G401.6 (cell line): ENCODE measurements at regions not wholly inside any gene's neighbourhood (a gene's known extent, or its start where the extent isn't known, plus 50 kb on each side); places are given as distances from the start of the nearest gene placed in this dataset.
"Not testable (repeated sequence)": the region's sequence is repeated elsewhere in the genome, so short reads cannot be mapped to it uniquely, and the experiment has no call there.

Experiments
- FAIRE-seq: peaks from 2 replicates; lab custom pipeline; 2012; peaks lifted over from hg19 to GRCh38; lab: Jason Lieb, UNC

DNA sequence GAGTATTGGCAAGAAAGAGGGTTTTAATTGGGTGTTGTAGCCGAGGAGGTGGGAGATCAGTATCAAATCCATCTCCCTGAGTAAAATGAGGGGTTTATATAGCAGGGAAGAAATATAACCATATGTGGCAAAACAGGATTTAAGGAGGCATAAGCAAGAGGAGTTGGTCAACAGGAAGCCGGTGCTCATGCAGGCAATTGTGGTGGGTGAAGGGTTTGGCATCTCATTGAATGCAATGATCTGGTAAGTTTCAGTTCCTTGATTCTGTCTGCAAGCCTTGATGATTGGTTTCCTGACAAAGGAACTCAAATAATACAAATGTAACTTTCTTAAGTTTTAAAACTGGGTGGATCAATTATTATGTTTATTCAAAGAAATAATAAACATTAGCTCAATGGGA is 564.4 kb upstream of the LINC00305 start:
- FAIRE-seq = no peak

DNA sequence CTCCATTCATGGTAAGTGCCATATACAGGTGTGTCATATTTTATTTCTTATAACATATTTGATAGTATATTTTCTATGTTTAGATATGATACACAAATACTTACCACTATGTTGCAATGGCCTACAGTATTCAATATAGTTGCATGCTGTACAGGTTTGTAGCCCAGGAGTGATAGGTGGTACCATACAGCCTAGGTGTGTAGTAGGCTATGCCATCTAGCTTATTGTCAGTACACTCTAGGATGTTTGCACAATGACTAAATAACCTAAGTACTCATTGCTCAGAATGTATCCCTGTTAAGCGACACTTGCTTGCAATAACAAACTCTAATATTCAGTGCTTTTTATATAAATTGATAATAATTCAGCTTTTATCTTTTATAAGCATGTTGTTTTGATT is 563.1 kb upstream of the LINC00305 start:
- FAIRE-seq = no peak

DNA sequence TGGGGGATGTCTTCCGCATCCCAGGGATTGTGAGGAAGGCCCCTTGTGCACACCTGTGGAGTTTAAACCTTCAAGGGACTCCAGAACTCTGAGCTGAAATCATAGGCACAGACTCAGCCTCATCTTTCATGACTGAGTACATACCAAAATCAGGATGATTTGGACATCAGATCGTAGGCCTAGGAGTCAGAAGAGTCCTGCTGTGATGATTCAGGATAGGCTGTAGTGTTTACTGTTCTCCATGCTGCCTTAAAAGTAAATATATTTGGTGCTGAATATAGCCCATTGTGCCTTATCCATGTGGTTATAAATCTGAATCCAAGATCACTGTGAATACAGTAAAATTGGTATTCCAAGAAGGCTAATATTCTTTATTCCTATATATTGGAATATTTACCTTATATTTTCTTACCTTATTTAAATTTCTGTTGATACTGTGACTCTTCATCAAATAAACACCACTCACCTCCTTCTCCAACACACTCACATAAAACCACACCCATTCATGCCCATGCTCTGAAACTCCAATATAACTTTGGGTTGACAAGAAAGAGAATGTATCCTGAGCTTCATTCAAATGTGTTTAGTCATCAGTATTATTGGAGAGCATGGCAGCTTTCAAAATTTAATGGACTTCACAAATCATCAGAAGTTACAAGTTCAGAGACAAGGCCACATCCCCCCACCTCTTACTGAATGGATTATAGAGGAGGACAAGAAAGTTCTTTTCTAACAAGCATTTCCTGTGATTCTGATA is 561.4 kb upstream of the LINC00305 start:
- FAIRE-seq = no peak

DNA sequence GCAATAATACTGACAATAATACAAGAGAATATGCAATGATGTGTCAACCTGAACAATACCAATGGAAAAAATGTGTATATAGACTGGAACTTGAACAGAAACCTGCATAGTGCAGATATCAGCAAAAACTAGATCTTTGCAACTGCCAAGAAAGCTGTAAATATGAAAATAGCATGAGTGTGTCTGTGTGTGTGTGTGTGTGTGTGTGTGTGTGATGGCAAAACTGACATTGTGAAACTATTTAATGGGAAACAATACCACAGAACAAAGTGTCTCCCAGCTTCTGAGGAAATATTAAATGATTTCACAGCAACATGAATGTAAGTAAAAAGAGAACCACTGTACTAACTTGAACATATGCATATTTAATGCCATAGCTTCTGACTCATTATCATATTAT is 558.2 kb upstream of the LINC00305 start:
- no peak for FAIRE-seq

DNA sequence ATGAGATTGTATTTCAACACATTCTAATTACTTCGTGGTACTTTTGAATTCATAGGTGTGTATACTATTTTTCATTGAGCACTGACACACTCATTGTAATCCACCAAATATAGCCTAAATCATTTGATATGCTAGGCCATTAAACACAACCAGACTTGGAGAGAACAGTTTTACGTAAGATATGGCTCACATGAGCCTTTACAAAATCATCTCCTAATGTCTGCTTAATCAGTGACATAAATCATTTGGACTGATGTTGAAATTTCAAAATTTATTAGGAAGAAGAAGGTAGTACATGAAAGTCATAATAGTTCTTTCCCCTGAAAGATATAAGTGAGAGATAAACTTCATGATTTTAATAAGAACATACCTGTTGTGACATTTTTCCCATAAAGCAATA is 550.2 kb upstream of the LINC00305 start:
- no peak for FAIRE-seq

DNA sequence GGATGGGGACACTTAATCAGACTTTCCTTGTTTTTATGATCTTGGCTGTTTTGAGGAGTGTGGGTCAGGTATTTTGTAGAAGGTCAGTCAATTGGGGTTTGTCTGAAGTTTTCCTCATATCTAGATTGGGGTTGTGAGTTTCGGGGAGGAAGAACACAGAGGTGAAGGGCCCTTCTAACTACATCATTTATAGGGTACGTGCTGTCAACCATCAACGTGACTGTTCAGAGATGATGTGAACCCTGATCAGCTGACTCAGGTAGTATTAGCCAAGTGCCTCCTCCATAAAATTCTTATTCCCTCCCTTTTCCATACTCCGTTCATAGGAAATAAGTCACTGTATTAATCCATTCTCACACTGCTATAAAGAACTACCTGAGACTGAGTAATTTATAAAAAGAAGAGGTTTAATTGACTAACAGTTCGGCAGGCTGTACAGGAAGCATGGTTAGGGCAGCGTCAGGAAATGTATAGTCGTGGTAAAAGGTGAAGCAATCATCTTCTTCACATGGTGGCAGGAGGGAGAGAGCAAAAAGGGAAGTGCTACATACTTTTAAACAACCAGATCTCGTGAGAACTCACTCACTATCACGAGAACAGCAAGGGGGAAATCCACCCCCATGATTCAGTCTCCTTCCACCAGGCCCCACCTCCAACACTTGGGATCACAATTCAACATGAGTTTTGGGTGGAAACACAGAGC is 547.1 kb upstream of the LINC00305 start:
- no peak for FAIRE-seq

DNA sequence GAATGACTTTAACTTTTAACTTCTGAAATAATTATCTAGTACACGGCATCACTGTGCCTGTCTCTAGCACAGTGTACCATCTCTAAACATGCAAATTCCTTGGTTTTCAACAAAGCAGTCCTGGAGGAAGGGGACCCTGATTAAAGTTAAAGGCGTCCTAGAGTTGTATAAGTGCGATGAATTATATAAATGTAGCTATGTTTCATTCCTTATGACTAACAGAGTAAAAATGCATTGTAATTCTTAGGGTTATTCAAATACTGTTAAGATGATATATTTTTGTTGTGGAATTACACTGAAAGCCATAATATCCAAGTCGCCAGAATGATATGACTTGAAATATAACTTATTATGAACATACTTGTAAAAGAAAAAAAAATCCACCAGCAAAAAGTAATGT is 544.9 kb upstream of the LINC00305 start:
- no peak for FAIRE-seq

DNA sequence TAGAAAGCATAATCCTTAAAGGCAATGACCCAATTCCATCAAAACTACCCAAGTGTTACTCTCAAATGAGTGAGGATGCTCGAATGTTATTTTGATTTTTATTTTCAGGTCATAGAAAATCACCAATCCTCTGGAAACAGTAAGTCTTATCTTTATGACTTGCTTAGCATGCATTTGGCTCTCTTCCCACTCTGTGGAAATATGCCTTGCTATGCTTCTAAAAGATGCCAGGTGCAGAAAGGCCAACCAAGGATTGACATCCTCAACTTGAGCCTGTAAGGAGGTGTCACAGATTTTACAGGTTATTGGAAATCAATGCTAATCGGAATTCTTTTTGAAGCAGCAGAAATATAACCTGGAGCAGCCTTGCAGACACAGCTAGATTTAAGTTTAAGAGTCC is 543.9 kb upstream of the LINC00305 start:
- FAIRE-seq = no peak

DNA sequence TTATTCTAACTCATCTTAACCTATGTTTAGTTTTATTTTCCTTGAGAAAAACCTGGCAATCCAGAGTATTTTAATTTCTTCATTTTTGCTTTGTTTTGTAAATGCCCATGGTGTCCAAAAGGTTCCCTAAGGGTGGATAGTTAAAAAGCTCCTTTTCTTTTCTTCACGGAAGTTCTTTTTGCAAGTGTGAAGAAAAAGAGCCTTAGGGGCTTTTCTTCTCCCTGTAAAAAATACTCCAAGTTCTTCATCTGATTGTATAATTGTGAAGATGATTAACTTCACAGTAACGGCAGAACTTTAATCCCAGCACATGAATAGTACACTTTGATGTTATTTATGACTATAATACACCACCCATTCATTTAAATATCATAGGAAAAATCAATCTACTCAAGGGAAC is 530.2 kb upstream of the LINC00305 start:
- no peak for FAIRE-seq

DNA sequence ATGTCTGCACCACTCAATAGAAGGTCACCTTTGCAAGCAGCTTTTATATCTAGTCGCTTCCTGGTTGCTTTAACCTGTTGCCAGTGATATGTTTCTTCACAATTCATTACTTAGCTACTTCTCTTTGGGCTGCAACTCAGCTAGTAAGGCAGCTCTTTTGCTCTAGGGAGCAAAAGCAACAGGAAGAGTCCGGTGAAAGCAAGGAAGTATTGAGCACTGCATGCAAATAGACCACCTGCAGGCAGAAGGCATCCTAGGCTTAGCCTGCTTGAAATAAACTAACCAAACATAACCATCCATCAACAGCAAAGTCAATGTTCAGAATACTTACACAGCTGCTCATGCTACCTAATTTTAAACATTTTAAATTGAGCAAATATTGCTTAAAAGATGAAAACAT is 529.2 kb upstream of the LINC00305 start:
- FAIRE-seq = no peak

DNA sequence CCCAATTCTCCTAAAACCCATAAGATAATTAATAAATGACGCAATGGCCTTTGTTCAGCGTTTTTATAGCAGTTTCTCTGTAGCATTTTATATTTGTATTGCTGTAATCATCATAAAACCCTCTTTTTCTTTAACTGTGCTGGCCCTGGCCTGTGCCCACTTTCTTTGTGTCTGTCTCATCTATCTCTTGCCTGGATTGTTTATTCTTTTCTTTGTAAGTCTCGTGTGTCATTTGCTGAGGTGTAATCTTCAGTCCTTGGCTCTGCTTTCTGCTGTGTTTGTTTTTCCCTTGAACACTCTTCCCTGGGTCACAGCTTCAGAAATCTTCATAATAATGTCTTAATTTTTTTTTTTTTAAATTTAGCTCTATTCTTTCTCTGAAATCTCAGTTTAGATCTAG is 525.8 kb upstream of the LINC00305 start:
- FAIRE-seq = no peak

DNA sequence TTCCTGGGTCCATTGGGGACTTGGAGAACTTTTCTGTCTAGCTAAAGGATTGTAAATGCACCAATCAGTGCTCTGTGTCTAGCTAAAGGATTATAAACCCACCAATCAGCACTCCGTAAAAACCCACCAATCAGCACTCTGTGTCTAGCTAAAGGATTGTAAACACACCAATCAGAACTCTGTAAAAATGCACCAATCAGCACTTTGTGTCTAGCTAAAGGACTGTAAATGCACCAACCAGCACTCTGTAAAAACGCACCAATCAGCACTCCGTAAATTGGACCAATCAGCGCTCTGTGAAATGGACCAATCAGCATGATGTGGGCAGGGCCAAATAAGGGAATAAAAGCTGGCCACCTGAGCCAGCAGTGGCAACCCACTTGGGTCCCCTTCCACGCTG is 522.4 kb upstream of the LINC00305 start:
- FAIRE-seq = not testable (repeated sequence)

DNA sequence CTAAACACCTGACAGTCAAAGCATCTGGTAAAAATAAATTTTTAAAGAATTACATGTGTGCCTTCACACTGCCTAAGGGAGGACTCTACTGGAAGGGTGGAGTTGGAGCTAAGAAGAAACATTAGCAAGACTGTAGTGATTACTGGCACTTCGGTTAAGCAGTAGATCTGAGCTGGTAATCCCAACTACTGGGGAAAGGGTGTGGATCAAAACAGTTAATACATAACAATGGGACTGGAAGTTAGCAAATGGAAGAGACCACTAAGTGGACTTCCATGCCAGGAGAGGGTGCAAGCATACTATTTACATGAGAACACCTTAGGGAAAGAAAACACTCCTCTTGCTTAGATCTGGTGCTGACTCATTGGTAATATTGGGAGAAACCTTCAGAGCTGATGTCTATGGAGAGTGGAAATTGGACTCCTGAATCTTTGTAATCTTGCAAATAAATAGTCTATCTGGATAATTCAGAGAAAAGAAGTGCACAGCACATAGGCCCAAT is 519.6 kb upstream of the LINC00305 start:
- FAIRE-seq = no peak

DNA sequence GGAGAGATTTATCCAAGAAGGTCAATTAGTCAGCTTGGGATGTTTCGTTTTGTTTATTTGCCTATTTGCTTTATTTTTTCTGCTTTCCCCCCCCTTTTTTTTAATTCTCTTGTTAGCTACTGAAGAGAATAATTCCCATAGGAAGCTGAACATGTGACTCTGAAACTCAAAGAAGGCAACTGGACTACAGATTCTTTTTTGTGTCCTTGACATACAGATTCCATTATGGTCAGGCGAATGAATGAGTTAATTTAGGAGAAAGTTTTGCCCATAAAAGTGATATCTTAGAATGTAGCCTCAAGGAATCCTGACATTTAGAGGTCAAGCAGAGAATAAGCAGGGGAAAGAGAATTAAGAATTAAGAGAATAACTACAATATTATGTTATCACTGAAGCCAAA is 514.2 kb upstream of the LINC00305 start:
- FAIRE-seq = no peak

DNA sequence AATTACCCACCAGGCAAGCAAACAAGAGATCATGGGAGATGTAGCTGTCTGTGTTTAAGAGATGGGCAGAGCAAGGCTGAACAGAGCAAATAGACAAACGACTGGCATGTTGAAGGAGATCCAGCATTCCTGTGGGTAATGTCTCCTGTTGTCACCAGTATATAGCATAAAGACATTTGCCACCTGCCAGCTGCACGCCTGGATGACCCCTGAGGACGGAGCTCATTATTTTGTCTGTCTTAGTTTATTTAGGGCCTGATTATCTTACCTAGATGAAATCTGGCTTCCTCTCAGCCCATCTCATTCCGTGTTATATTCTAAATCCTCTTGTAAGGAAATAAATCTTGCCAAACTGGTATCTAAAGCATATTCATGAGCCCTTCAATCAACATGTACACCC is 510.3 kb upstream of the LINC00305 start:
- no peak for FAIRE-seq

DNA sequence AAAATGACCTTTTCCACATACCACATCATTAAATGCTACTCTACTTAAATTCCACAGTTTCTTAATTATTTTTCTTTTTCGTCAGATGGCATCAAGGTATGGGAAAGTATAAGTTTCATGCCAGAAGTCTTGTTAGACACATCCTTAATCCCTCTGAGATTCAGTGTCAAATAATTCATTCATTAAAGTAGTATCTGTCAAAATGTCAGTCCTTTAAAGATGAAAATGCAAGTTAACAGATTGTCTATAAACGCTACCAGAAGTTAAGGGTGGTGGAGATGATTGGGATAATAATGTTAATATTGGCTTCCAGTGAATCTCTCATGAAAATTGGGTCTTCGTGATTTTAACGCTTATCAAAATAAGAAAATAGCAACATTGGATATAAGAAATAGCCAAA is 504.2 kb upstream of the LINC00305 start:
- FAIRE-seq = no peak

DNA sequence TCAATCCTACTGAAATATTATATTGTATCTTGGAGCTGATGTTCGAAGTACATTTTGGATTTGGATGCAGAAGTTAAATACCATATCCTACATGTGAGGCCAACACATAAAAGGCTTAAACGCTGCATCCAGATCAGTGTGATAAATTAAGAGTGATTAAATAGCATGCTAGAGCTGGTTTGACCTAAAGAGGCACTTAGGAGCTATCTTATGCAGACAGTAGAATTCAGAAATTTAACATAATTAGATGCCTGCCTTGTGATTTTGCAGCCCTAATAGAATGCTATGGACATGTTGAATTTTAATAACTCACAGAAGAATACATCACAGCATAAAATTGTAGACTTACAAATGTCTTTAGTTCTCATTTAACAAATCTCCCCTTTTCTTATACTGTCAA is 501.2 kb upstream of the LINC00305 start:
- FAIRE-seq = no peak

DNA sequence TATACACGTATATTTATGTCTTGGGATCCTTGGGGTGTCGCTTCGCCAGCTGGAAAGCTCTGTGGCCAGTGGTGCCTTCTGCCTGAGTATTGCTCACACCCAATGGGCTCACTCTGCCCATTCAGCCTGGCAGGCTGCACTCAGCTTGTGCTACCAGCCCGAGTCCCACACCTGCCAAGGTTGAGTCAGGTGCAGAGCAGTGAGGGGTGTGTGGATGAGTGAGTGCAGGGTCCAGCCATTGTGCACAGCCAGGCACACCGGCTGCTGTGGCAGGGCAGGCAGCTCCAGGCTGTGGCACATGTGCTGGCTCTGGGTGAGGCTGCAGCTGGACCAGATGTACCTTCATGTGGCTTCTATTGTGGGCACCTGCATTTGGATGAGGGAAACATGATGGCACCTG is 496.9 kb upstream of the LINC00305 start:
- no peak for FAIRE-seq

DNA sequence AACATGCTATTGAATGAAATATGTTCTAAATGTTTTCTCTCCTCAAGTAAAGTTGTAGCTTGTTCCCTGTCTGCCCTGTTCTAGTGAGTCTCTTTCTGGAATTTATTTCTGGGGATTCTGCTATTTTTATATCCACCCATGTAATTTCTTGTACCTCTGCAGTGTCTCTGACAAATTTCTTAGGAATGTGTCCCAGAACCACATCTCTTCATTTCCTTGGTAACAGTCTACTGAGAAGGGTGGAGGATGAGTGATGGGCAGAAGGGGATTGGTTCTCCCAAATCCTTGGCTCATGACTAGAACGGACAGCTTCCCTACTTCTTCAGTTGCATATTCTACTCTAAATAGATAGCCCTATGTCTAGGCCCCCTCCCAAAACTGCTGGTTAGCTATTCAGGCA is 490.6 kb upstream of the LINC00305 start:
- FAIRE-seq = no peak

DNA sequence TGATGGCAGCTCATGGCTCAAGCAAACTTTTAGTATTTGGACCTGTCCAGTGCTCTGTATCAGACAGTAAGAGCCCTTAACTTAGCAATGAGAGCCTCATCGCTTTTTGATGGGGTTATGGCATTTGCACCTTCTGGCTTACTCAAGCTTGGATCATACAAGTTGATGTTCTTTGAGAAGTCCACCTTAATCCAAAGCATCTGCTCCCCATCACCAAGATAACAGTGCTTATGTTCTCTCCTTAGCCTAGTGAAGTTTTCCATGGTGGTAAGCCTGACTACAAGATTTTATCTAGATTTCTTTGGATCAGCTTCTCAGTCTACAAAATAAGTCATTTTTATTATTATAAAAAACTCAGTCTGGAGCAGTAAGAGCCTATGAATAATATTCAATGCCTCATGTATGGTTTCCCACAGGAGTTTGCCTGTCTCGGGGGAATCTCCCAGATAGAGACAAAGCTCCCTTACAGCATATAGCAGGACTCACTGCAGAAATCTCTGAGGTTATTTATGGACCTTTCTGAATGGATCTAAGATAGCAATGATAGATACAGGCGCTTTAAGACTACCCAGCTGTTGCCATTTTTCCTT is 472.2 kb upstream of the LINC00305 start:
- FAIRE-seq = no peak

DNA sequence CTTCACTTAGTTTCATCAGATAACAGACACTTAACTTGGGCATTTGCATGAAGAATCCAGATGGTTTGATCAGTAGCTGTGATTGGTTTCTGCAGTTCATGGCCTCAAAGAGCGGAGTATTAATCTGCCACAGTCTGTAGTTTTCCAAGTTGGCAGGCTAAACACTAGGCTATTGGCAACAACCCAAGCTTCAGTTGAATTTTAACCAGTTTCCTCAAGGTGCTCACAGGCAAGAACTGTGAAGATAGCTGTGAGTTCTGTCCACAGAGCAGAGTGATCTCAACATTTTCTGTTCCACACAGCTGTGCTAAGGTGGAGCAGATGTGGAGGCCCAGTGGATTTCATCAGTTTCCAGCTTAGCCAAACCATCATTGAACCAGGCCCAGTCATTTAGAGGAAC is 469.5 kb upstream of the LINC00305 start:
- no peak for FAIRE-seq

DNA sequence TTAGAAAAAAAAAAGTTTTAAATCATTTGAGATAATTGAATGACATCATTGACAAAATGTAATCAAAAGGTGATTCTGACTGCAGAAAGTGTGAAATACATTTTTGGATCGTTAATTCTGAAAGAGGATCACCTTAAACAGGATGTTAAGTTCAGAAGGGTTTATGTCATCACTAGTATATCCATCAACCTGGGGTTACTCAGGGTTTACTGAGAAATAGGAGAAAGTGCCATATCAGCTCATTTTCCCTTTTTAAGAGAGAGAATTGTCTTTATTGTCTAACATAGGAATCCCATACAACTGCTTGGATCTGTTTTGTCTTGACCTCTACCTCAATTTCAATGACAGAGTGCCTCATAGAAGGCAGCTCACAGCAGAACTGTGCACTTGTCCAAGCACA is 466.1 kb upstream of the LINC00305 start:
- no peak for FAIRE-seq

DNA sequence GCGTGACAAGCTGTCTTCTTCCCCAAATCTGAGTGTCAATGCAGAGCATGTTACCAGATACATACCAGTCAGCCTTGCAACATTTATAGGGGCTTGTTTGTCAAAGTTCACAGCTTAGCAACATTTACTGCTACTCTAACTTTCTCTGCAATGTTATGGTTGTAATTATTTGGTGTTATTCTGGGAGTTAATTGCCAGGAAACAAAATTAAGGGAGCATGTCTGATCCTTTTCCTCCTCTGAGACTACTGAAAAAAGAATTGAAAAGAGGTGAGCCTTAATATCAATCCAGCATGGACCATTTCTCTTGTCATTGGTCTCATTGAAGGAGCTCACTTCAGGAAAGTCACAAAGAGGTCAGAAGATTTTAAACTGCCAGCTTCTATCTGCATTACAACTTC is 465.6 kb upstream of the LINC00305 start:
- no peak for FAIRE-seq

DNA sequence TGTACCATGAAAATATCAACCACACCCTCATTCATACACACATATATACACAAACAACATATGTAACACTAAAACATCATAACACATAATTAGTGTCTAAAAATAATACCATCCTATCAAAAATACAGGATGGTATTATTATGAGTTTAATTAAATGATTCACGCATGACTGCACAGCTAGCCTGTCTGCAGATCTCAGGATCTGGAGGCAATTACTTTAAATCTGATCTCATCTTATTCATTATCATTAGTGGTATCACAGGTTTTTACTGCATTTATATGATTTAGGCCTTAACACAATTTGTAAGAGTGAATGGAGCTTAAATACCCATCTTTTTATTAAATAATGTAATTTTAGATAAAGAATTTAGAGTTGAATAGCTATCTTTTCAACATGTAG is 443.4 kb upstream of the LINC00305 start:
- FAIRE-seq = no peak
